Natural killer cell treated with Interleukin-12 subunit alpha and Interleukin-12 subunit beta and Interleukin-15 and Interleukin-18, amount 100 ng/mL, for 72 hours (primary cell): ENCODE measurements at regions not wholly inside any gene's neighbourhood (a gene's known extent, or its start where the extent isn't known, plus 50 kb on each side); places are given as distances from the start of the nearest gene placed in this dataset.

Experiments
- ATAC-seq, 2 donors: fragments of 150-1000 bp; cut with Tn5 transposase in 1 of 2; sonication (Bioruptor Pico), chemical (Tn5 transposase) in 1 of 2; 2 replicates each; pipeline ENCODE4 v1.10.0; 2021
- DNase-seq: peaks from one replicate; pipeline ENCODE4 v3.0.0; 2022; ENCODE audit warnings: low spot score
- H3K27ac Mint-ChIP-seq, 2 donors: 1 replicate in 1 of 2; 2 replicates in 1 of 2; pipeline ENCODE4 v1.8.0; 2022; ENCODE audit warnings: mixed read lengths in 2 of 2, mild to moderate bottlenecking in 1 of 2, moderate library complexity in 1 of 2
- H3K27me3 Mint-ChIP-seq, 2 donors: 1 replicate in 1 of 2; 2 replicates in 1 of 2; pipeline ENCODE4 v1.8.0; 2022; ENCODE audit warnings: mixed read lengths in 2 of 2
- H3K36me3 Mint-ChIP-seq: one replicate; pipeline ENCODE4 v1.8.0; 2022; ENCODE audit warnings: mixed read lengths
- H3K4me1 Mint-ChIP-seq, 2 donors: 1 replicate in 1 of 2; 2 replicates in 1 of 2; pipeline ENCODE4 v1.8.0; 2022; ENCODE audit warnings: low read depth in 2 of 2, mixed read lengths in 2 of 2, mild to moderate bottlenecking in 1 of 2
- H3K4me3 Mint-ChIP-seq: one replicate; pipeline ENCODE4 v1.8.0; 2022; ENCODE audit warnings: mixed read lengths
- H3K9me3 Mint-ChIP-seq: 2 replicates; pipeline ENCODE4 v1.8.0; 2022; ENCODE audit warnings: mixed read lengths

DNA sequence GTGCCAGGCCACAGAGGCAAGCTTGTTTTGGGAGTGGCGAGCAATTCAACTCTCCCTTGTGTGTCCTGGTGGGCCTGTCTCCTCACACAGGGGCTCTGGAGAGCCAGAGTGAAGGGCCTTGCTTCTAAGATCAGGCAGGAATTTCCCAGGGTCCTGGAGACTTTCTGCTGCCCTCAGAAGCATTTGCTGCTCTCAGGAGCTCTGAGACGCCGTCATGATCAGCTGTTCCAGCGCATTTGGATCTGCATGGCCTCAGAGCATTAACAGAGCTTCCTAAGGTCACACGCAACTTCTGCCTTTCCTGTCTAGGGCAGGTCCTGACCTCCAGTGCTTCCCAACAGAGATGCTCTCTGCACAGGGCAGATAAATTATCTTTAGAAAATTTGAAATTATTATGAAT is 52.2 kb upstream of the C10orf90 start:
- Mint-ChIP-seq H3K27me3 (peaks cover 4 to 13% of the 10 kb centered on the region in 2 donors), H3K36me3 (no peaks in the 10 kb centered on the region), H3K27ac (no peak overlapping the region), H3K4me3 (no peak overlapping the region), H3K4me1 (no peaks in the 10 kb centered on the region), H3K9me3 (no peaks in the 10 kb centered on the region)
- ATAC-seq = no peak
- no peak for DNase-seq

- Mint-ChIP-seq H3K4me1 (no peaks in the 10 kb centered on the region), H3K27me3 (peaks cover 4 to 13% of the 10 kb centered on the region in 2 donors), H3K27ac (no peak overlapping the region), H3K4me3 (no peak overlapping the region), H3K36me3 (no peaks in the 10 kb centered on the region), H3K9me3 (no peaks in the 10 kb centered on the region)
- ATAC-seq (no peak), DNase-seq (no peak)
Measured at GRCh38 chr10:126723226-126723625, 52.7 kb upstream of the C10orf90 start.

DNA sequence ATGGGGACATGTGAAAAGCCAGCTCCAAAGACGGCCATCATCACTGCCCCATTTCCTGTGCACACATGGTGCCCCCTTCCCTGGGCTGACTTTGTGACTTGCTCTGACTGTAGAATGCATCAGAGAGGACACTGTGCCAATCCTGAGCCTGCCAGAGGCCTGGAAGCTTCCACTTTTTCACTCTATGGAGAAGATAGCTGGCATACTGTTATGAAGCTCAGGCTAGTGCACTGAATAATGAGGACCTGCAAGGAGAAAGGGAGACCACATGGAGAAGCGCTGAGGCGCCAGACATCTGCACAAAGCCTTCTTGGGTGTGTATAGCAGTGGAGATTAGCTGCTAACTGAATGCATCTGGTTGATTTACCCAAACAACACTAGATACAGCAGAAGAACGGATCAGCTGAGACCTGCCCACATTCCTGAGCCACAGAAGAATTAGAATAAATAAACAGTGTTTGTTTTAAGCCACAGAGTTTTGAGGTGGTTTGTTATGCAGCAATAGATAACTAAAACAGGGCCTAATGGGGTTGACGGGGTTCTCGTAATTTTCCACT is 58.9 kb upstream of the C10orf90 start:
- H3K4me3 Mint-ChIP-seq = no peak overlapping the region
- H3K4me1 Mint-ChIP-seq = no peaks in the 10 kb centered on the region
- H3K27ac Mint-ChIP-seq = no peak overlapping the region
- DNase-seq = no peak
- no peak for ATAC-seq
- no peaks in the 10 kb centered on the region for H3K36me3 Mint-ChIP-seq
- H3K9me3 Mint-ChIP-seq = no peaks in the 10 kb centered on the region
- H3K27me3 Mint-ChIP-seq = peaks cover 7 to 8% of the 10 kb centered on the region in 2 donors

DNA sequence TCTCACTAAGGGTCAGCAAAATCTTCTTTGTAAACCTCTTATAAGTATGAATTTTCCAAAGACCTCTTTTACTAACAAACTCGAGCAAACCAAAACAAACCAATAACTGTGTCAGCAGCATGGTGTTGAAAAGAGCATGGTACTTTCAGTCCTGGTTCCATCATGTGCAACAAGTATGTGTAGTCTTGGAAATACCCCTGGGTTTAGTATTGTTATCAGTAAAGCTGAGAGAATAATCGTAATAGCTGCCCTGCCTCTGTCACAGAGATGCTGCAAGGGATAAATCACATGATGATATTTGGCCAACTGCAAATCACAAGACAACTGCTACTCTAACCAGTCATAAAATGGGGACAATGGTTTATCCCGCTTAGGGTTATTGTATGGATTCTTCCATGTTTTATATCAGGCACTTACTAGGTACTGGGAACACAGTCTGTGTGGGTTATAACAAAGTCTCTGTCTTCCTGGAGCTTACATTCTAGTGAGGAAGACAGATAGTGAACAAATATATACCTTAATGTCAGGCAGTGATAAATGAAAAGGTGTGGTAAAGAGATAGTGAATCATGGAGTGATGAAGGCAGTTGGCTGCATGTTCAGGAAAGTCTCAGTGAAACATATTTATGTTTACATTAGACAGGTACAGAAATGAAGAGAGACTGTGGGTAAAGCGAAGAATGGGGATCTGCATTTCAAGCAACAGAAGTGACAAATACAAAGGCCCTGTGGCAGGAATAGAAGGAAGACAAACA is 60.5 kb upstream of the C10orf90 start:
- no peaks in the 10 kb centered on the region for H3K36me3 Mint-ChIP-seq
- ATAC-seq = no peak
- no peaks in the 10 kb centered on the region for H3K4me1 Mint-ChIP-seq
- DNase-seq = no peak
- H3K27me3 Mint-ChIP-seq = peaks cover 3 to 7% of the 10 kb centered on the region in 2 donors
- H3K4me3 Mint-ChIP-seq = no peak overlapping the region
- no peak overlapping the region for H3K27ac Mint-ChIP-seq
- H3K9me3 Mint-ChIP-seq = no peaks in the 10 kb centered on the region

- Mint-ChIP-seq H3K4me3 (no peak overlapping the region), H3K9me3 (no peaks in the 10 kb centered on the region)
Measured at GRCh38 chr10:126731610-126731990, 61.1 kb upstream of the C10orf90 start.

GRCh38 chr10:126732308-126732707 is 61.8 kb upstream of the C10orf90 start:
- H3K27ac Mint-ChIP-seq = no peak overlapping the region
- no peaks in the 10 kb centered on the region for H3K36me3 Mint-ChIP-seq
- no peak overlapping the region for H3K4me3 Mint-ChIP-seq
- no peak for ATAC-seq
- DNase-seq = no peak
- H3K4me1 Mint-ChIP-seq = no peaks in the 10 kb centered on the region
- H3K9me3 Mint-ChIP-seq = no peaks in the 10 kb centered on the region
- peaks cover 3 to 7% of the 10 kb centered on the region in 2 donors for H3K27me3 Mint-ChIP-seq

More at GRCh38 chr10:126731610-126731990, 61.1 kb upstream of the C10orf90 start:
- ATAC-seq = no peak
- H3K27ac Mint-ChIP-seq = no peak overlapping the region
- H3K36me3 Mint-ChIP-seq = no peaks in the 10 kb centered on the region
- no peaks in the 10 kb centered on the region for H3K4me1 Mint-ChIP-seq
- no peak for DNase-seq
- peaks cover 3 to 7% of the 10 kb centered on the region in 2 donors for H3K27me3 Mint-ChIP-seq

GRCh38 chr10:126732868-126733267 is 62.4 kb upstream of the C10orf90 start:
- H3K36me3 Mint-ChIP-seq = no peaks in the 10 kb centered on the region
- no peaks in the 10 kb centered on the region for H3K4me1 Mint-ChIP-seq
- H3K27me3 Mint-ChIP-seq = peaks cover 3 to 7% of the 10 kb centered on the region in 2 donors
- H3K9me3 Mint-ChIP-seq = no peaks in the 10 kb centered on the region
- no peak overlapping the region for H3K4me3 Mint-ChIP-seq
- no peak overlapping the region for H3K27ac Mint-ChIP-seq
- ATAC-seq (no peak), DNase-seq (no peak)

DNA sequence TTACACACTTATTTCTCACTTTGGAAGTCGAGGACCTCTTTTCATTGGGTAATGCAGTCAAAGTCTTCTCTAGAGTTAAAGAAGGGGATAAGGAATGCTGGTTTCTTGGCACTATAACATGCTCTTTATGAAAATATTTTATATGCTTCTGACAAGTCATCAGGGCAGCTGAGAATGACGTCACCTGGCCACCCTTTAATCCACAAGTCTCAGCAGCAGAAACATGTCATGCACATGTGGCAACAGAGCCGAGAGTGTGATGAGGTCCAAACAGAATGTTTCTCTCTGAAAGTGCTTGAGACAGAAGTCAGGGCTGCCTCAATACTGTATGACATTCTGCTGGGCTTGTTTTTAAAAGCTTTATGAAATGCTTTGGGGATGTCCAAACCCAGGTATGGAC is 63.5 kb upstream of the C10orf90 start:
- H3K4me3 Mint-ChIP-seq = no peak overlapping the region
- H3K9me3 Mint-ChIP-seq = no peaks in the 10 kb centered on the region
- H3K27me3 Mint-ChIP-seq = peaks cover 3 to 7% of the 10 kb centered on the region in 2 donors

DNA sequence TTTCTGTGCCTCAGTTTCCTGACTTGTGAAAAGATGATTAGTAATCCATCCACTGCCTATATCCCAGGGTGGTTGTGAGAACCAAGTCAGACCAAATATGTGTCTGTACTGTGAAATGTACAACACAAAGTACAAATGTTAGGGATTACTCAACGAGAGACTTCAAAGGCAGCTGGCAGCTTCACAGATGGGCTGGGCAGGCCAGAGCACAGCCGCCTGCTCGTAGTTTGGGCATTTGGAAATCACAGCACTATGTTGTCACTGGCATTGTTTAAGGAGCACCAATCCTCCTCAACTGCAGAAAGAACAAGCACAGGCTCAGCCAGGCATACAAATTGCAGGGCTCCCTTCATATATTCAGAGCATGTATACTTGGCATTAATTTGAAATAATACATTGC is 64.5 kb upstream of the C10orf90 start:
- no peak overlapping the region for H3K4me3 Mint-ChIP-seq
- H3K36me3 Mint-ChIP-seq = no peaks in the 10 kb centered on the region
- no peaks in the 10 kb centered on the region for H3K4me1 Mint-ChIP-seq
- no peaks in the 10 kb centered on the region for H3K9me3 Mint-ChIP-seq
- H3K27me3 Mint-ChIP-seq = peaks cover 3 to 7% of the 10 kb centered on the region in 2 donors
- no peak for DNase-seq
- no peak overlapping the region for H3K27ac Mint-ChIP-seq
- no peak for ATAC-seq

More for the DNA sequence above, 63.5 kb upstream of the C10orf90 start:
- DNase-seq (no peak), ATAC-seq (no peak)
- Mint-ChIP-seq H3K27ac (no peak overlapping the region), H3K36me3 (no peaks in the 10 kb centered on the region), H3K4me1 (no peaks in the 10 kb centered on the region)

GRCh38 chr10:126736142-126736541 is 65.6 kb upstream of the C10orf90 start:
- Mint-ChIP-seq H3K27me3 (peaks cover 3 to 5% of the 10 kb centered on the region in 2 donors), H3K4me3 (no peak overlapping the region), H3K9me3 (no peaks in the 10 kb centered on the region), H3K27ac (no peak overlapping the region), H3K4me1 (no peaks in the 10 kb centered on the region), H3K36me3 (no peaks in the 10 kb centered on the region)
- ATAC-seq = no peak
- no peak for DNase-seq

DNA sequence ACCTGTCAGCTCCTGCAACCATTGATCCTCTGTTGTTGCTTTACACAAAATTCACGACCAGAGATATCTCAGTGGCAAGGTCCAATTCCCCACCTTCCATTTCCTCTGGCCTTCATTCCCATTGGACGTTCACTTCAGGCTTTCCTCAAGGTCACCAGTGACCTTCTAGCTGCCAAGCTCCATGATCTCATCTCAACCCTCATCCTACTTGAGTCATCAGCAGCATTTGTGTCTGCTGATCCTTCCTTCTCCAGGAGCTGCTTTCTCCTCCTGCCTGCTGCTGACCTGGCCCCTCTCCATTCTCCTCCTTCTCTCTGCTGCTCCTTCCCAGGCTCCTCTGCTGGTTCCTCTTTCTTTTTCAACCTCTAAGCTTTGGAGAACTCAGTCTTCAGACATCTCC is 66.2 kb upstream of the C10orf90 start:
- no peaks in the 10 kb centered on the region for H3K36me3 Mint-ChIP-seq
- H3K27me3 Mint-ChIP-seq = no peaks in the 10 kb centered on the region
- DNase-seq (no peak), ATAC-seq (no peak)
- no peak overlapping the region for H3K4me3 Mint-ChIP-seq
- H3K4me1 Mint-ChIP-seq = no peaks in the 10 kb centered on the region
- H3K27ac Mint-ChIP-seq = no peak overlapping the region
- no peaks in the 10 kb centered on the region for H3K9me3 Mint-ChIP-seq

- H3K27ac Mint-ChIP-seq = no peak overlapping the region
- no peaks in the 10 kb centered on the region for H3K36me3 Mint-ChIP-seq
- no peak overlapping the region for H3K4me3 Mint-ChIP-seq
- H3K27me3 Mint-ChIP-seq = no peaks in the 10 kb centered on the region
- ATAC-seq (no peak), DNase-seq (no peak)
- no peaks in the 10 kb centered on the region for H3K4me1 Mint-ChIP-seq
- no peaks in the 10 kb centered on the region for H3K9me3 Mint-ChIP-seq
Measured at GRCh38 chr10:126738001-126738400, 67.5 kb upstream of the C10orf90 start.

DNA sequence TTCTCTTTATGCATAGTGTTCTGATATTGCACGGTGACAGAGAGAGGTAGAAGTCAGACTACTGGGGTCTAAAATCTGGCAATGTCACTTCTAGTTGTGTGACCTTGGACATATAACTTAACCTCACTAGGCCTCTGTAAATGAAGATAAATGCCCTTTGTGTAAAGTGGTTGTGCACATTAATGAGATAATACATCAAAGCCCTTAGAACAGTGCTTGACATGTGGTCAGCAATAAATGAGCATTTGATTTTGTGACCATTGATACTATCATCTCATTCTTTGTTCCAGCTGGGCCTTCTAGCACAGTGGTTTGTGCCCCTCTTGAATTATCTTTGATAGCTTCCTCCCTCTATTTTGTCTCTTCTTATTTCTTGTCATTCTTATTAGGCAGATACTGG is 74.1 kb upstream of the C10orf90 start:
- DNase-seq = no peak

DNA sequence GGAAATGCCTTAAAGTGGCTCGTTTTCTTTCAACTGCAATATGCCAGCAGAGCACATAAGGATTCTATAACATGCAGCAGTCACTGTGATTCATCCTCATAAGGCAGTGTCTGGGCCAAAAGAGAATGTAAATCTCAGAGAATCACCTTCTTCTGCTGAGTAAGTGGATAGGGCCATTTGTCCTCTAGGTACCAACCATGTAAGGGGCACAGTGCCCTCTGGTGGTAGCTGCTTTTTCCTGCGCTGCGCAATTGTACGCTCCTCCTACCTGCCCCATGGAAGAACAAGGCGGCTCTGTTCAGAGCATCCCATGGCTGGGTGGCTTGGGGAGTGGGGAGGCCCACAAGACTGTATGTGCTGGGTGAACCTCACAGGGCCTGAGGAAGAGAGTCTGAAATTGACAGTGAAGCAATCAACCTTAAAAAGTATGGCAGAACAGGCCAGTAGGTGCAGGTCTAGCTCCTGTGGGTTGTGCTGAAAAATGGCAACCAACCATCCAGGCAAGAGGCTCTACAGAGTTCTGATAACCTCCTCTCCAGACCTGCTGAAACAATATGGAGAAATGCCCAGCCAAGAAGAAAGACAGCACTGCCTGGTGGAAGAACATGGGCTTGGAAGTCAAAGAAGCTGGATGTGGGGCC is 78.6 kb upstream of the C10orf90 start:
- ATAC-seq (peak; percentile 70 to 80), DNase-seq (no peak)
- H3K27me3 Mint-ChIP-seq = peaks cover 8 to 9% of the 10 kb centered on the region in 2 donors
- H3K27ac Mint-ChIP-seq = no peak overlapping the region
- no peaks in the 10 kb centered on the region for H3K9me3 Mint-ChIP-seq
- H3K4me1 Mint-ChIP-seq = no peaks in the 10 kb centered on the region
- H3K36me3 Mint-ChIP-seq = no peaks in the 10 kb centered on the region
- H3K4me3 Mint-ChIP-seq = no peak overlapping the region

More for the DNA sequence above, 74.1 kb upstream of the C10orf90 start:
- Mint-ChIP-seq H3K36me3 (no peaks in the 10 kb centered on the region), H3K4me1 (no peaks in the 10 kb centered on the region), H3K27me3 (no peaks in the 10 kb centered on the region), H3K9me3 (no peaks in the 10 kb centered on the region), H3K27ac (no peak overlapping the region), H3K4me3 (no peak overlapping the region)
- ATAC-seq = no peak
